Left lung (tissue), 4 donors: ENCODE measurements at regions not wholly inside any gene's neighbourhood (a gene's known extent, or its start where the extent isn't known, plus 50 kb on each side); places are given as distances from the start of the nearest gene placed in this dataset.

ENCODE experiments used
- ATAC-seq: fragments of 200-7000 bp; cut with Tn5 transposase; one replicate; pipeline ENCODE4 v1.9.1; 2020; ENCODE audit warnings: moderate library complexity
- DNase-seq, 4 donors: peaks; one replicate each; pipeline ENCODE4 v3.0.0-alpha.2; 2013 to 2020
- H3K27ac ChIP-seq, 2 donors: fragments of 200-600 bp; sonication (generic) in 1 of 2; one replicate each; pipeline versions ENCODE4 v1.5.0 to v1.8.0; 2020 to 2021
- H3K27me3 ChIP-seq, 2 donors: fragments of 200-600 bp; sonication (generic) in 1 of 2; one replicate each; pipeline versions ENCODE4 v1.5.0 to v1.8.0; 2020 to 2021
- H3K36me3 ChIP-seq, 2 donors: fragments of 200-600 bp; sonication (generic) in 1 of 2; one replicate each; pipeline versions ENCODE4 v1.5.0 to v1.8.0; 2020 to 2021
- H3K4me1 ChIP-seq, 2 donors: fragments of 200-600 bp; one replicate each; pipeline ENCODE4 v1.8.0; 2021
- H3K4me3 ChIP-seq, 2 donors: fragments of 200-600 bp; sonication (generic) in 1 of 2; one replicate each; pipeline versions ENCODE4 v1.5.0 to v1.8.0; 2020 to 2021; ENCODE audit warnings: mild to moderate bottlenecking in 1 of 2
- H3K9me3 ChIP-seq, 2 donors: fragments of 200-600 bp; sonication (generic) in 1 of 2; one replicate each; pipeline versions ENCODE4 v1.5.0 to v1.8.0; 2020 to 2021
- intact Hi-C, 2 donors: fragments of 100-400 bp; cut with DNase I; formaldehyde crosslinking; loops; one replicate each; pipeline versions ENCODE4 v1.11.2 to v1.14.2; 2022
- TF ChIP-seq, protein P1 (sequence below), 2 donors: fragments of 200-600 bp; sonication (generic) in 1 of 2; IDR thresholded peaks; one replicate each; pipeline versions ENCODE4 v1.5.0 to v1.8.0; 2021; ENCODE audit warnings: antibody characterized with exemption in 2 of 2
- donor health status: DM: no; HTN: yes; CAD: no.
- donor health status: DM: no; HTN: no; CAD: no.

DNA sequence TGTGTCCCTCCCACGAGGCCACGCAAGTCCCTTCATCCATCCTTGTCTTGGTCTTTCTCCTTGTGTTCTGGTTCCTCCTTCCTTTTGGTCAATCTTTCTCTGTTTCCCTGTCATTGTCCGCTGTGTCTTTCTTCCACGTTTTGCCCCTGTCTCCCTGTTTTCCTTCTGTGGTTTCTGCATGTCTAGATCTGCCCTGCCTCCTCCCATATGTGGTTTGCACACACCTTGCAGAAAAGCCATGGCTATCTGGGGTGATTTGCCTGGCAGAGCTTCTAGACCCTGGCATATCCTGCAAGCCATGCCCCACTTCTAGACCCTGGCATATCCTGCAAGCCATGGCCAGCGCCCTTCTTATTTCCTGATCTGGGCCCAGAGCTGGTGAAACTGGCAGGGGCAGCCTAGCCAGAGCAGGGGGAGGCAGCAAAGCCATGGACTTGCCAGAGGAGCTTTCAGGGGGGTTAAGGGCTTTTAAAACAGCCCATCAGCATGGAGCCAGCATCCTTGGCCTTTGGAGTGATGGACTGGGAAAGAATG, 131.6 kb upstream of the NECTIN1 start:
- intact Hi-C loops: no loop called here
- Histone ChIP-seq H3K4me3 (no peak overlapping the region), H3K36me3 (no peaks in the 10 kb centered on the region), H3K27ac (no peak overlapping the region), H3K27me3 (peaks cover 0 to 74% of the 10 kb centered on the region in 2 donors), H3K9me3 (no peaks in the 10 kb centered on the region), H3K4me1 (no peaks in the 10 kb centered on the region)
- TF ChIP-seq, protein P1, sequence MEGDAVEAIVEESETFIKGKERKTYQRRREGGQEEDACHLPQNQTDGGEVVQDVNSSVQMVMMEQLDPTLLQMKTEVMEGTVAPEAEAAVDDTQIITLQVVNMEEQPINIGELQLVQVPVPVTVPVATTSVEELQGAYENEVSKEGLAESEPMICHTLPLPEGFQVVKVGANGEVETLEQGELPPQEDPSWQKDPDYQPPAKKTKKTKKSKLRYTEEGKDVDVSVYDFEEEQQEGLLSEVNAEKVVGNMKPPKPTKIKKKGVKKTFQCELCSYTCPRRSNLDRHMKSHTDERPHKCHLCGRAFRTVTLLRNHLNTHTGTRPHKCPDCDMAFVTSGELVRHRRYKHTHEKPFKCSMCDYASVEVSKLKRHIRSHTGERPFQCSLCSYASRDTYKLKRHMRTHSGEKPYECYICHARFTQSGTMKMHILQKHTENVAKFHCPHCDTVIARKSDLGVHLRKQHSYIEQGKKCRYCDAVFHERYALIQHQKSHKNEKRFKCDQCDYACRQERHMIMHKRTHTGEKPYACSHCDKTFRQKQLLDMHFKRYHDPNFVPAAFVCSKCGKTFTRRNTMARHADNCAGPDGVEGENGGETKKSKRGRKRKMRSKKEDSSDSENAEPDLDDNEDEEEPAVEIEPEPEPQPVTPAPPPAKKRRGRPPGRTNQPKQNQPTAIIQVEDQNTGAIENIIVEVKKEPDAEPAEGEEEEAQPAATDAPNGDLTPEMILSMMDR (IDR thresholded peaks at IDR 0.05): no peak
- no peak for DNase-seq
- no peak for ATAC-seq

DNA sequence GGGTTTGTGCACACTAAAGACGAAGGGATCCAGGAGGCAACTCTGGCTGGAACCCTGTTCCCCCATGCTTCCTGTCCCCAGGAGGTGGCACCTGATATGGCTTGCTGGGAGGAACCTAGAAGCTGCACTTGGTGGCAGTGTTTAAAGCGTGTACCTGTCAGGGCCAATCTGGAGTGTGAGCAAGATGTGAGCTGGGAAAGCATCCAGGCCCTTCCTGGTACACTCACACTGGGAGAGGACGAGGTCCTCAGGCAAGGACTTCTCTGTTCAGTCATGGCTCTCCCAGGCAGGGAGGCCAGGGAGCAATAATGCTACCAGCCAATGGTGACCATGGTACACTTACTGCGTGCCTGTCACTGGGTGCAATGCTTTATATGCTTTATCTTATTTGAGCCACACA, 130.7 kb upstream of the NECTIN1 start:
- Histone ChIP-seq H3K4me3 (no peak overlapping the region), H3K27me3 (peaks cover 0 to 64% of the 10 kb centered on the region in 2 donors), H3K27ac (no peak overlapping the region), H3K4me1 (no peaks in the 10 kb centered on the region), H3K9me3 (no peaks in the 10 kb centered on the region), H3K36me3 (no peaks in the 10 kb centered on the region)
- ATAC-seq (no peak), DNase-seq (no peak)
- intact Hi-C loops: no loop called here
- TF ChIP-seq, protein P1 (IDR thresholded peaks at IDR 0.05): no peak

DNA sequence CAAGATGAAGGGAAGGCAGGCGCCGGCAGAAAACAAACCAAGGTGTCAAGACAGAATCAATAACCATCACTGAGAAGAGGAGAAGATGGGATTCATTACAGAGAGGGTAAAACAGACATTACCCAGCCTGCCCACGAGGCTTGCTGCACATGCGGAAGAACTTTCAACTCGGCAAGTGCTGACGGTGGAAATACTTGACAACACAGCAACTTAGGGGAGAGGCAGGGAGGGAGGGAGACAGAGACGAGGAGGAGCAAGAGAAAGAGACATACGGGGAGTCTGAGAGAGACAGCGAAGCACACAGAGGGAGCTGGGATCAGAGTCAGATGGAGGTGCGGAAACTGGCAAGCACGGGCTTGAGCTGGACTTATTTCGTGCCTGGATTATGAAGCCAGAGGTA, 129.3 kb upstream of the NECTIN1 start:
- Histone ChIP-seq H3K4me1 (no peaks in the 10 kb centered on the region), H3K27me3 (peaks cover 0 to 52% of the 10 kb centered on the region in 2 donors), H3K4me3 (no peak overlapping the region), H3K9me3 (no peaks in the 10 kb centered on the region), H3K36me3 (no peaks in the 10 kb centered on the region), H3K27ac (no peak overlapping the region)
- ATAC-seq: no peak
- TF ChIP-seq, protein P1 (IDR thresholded peaks at IDR 0.05): no peak
- no peak for DNase-seq
- intact Hi-C loops: no loop called here

DNA sequence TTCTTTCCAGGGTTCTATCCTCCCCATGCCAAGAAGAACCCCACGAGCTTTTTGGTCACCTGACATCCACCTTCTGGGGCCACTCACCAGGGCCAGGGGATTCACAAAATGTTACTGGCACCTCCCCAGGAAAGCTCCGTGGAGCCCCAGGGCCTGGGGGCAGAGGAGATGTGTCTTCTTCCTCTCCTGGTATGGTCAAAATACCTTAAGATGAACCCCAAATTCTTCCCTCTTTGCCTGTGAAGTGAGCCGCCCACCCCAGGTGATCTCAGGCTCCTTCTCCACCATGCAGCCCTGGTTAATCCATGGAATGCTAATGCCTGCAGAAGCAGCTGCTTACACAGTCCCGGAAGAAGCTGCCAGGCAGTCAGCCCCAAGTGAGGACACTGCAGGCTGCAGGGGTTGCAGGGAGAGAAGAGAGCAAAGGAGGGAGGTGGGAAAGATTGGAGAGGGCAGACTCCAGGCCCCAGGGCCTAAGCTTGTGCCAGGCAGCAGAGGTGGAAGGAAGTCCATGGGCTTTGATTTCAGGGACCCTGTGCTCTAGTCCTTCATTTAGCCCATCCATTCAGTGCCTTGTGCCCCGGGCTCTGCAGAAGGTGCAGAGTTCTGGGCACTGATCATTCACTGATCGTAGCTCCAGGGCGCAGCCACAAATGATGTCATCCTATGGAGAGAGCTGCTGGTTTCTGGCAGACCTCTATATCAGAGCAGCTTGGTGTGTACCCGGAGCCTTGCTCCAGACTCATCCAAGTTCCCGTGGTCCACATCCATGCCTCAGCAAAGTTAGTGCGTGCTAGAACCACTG, 127.9 kb upstream of the NECTIN1 start:
- ATAC-seq (no peak), DNase-seq (no peak)
- Histone ChIP-seq H3K36me3 (no peaks in the 10 kb centered on the region), H3K4me1 (no peaks in the 10 kb centered on the region), H3K27me3 (peaks cover 0 to 50% of the 10 kb centered on the region in 2 donors), H3K9me3 (no peaks in the 10 kb centered on the region), H3K4me3 (no peak overlapping the region), H3K27ac (no peak overlapping the region)
- intact Hi-C loops: no loop called here
- TF ChIP-seq, protein P1 (IDR thresholded peaks at IDR 0.05): no peak

DNA sequence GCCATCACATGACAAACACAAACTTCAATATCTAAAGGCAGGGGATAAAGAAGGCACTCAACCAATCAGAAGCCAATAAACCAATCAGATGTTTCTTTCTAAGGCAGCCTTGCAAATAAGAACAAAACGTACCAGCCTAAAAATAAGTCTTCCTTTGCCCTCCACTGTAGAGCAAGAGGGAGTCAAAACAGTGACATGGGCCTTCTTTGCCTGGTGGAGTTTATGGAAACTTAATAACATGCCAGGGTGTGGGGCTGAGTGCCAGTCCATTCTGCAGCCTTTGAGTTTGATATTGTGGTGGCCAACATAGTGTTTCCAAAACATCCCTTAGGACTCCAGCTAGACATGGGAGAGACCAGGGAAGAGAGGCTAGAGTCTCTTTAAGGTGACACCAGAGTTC, 126.1 kb upstream of the NECTIN1 start:
- Histone ChIP-seq H3K9me3 (no peaks in the 10 kb centered on the region), H3K27ac (no peak overlapping the region), H3K4me3 (no peak overlapping the region), H3K4me1 (no peaks in the 10 kb centered on the region), H3K36me3 (no peaks in the 10 kb centered on the region), H3K27me3 (peaks cover 0 to 37% of the 10 kb centered on the region in 2 donors)
- intact Hi-C loops: no loop called here
- ATAC-seq: no peak
- no peak for DNase-seq
- TF ChIP-seq, protein P1 (IDR thresholded peaks at IDR 0.05): no peak
